NCI-H345 treated with DMSO at 0.1 percent for 48 hours (cell line): ENCODE measurements at regions not wholly inside any gene's neighbourhood (a gene's known extent, or its start where the extent isn't known, plus 50 kb on each side); places are given as distances from the start of the nearest gene placed in this dataset.

ENCODE experiments used
- DNase-seq: peaks from one replicate; lab custom pipeline; 2025; ENCODE audit not compliant: unreplicated experiment; lab: John Stamatoyannopoulos, UW

DNA sequence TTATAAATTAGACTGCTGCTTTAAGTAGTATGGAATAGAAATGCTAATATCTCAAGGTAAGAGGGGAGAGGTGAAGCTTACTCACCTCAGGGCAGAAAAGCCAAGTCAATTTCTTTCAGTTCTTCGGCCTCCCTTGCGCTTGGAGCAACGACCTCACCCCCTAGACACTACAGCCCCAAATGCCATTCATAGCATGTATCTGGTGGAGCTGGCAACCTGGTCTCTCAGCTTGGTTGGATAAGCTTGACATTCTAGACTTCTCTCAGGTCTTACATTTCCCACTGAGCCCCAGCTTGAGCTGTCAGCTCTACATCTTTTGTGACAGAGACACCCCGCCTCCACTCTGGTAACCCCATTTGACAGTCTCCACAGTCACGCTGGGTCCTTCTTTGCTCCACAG is 154.9 kb downstream of the ZNF608 start:
- no peak for DNase-seq

DNA sequence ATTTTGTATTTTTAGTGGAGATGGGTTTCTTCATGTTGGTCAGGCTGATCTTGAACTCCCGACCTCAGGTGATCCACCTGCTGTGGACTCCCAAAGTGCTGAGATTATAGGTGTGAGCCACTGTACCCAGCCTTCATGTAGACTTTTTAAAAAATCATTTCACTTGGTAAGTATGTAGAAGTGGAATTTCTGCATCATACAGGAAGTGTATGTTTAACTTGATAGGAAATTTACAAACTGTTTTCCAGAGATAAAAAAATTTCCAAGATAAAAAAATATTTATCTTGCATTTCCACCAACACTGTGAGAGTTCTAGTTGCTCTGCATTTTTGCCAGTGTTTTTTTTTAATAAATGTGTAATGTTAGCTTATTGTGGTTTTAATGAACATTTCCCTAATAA is 155.8 kb downstream of the ZNF608 start:
- DNase-seq: no peak

DNA sequence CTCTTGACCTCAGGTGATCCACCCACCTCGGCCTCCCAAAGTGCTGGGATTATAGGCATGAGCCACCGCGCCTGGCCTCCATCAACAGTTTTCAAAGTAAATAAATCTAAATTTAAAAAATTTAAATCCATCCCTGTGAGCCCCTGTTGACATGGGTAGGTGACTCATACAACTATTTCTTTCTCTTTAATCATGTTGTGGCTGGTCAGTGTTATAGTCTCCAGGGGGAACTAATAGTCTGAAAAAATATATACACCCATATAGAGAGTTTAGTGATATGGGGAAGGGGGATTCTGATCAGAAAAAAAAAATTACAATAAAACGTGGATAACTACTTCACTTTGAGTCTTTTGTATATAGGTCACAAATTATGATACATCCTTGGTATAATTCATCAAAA is 159.2 kb downstream of the ZNF608 start:
- DNase-seq: no peak

DNA sequence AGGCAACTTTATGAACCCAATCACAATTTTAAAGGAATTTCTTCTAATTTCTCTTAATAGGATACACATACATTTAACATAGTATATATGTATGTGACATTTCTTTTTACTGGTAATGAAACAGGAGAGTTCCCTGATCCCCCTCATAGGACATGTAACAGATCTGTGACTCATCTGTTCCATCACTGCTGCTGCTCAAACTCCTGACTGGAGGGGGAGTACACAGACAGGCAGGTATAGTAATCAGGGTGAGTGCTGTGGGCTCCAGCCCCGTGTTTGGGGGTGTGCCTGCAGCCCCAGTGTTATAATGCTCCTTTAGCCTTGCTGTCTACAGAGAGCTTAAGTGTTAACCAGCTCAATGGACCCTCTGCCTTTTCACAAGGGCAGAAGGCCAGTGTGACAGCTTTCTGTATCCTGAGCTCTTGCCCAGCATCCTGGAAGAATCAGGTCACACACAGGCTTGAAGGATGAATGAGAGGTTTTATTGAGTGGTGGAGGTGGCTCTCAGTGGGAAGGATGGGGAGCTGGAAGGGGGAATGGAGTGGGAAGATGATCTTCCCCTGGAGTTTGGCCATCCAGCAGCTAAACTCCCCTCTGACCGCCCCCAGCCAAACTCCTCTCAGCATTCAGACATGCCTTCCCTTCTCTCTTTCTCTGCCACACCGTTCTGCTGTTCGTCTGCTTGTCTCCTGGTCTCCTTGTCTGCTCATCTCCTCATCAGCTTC is 161.3 kb downstream of the ZNF608 start:
- no peak for DNase-seq

DNA sequence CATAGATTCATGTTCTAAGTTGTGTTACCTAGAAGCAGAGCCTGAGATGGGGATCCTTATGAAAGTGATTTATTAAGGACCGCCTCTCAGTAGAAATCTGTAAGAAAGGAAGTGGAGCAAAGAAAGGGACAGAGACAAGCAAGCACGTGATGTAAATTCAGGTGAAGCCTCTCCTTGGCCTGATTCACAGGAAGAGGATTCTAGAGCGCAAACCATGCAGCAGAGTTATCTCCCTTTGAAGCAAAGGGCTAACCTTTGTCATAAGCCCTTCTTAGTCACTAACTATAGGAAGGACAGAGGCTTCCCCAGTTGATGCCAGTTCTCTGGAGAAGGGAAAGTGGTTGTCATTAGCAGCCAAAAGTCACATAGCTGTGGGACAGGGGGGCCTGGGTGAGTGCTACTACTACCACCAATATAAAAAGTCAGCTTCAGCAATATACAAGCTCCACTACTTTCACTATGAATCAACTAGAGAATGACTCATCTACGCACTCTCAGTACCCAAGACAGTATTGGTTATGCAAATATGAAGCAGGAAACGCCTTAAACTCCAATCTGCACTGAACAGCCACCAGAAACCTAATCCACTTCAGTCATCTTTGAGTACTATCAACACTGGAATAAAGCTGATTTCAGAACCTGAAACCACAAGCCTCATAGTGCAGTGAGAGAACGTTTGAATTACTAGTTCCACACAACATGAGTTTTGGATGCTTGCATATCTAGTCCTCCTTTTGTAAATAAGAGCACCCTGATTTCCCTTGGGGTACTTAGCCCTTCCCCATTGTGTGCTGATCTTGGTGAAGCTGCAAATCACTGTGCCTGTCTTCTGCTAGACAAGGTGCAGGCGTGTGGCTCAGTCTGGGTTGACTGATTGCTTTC is 162.7 kb downstream of the ZNF608 start:
- DNase-seq: no peak

DNA sequence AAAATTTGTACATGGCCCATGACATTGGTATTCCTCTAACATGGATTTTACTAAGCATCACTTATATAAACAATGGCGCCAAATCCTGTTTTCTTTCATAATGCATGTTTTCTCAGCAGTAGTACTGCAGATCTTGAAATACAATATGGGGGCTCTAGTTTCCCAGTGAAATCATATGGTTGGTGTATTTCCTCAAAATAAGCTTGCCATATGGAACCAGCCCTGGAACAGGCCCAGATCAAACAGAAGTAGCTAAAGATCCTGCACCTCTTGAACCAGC is 163.9 kb downstream of the ZNF608 start:
- no peak for DNase-seq

DNA sequence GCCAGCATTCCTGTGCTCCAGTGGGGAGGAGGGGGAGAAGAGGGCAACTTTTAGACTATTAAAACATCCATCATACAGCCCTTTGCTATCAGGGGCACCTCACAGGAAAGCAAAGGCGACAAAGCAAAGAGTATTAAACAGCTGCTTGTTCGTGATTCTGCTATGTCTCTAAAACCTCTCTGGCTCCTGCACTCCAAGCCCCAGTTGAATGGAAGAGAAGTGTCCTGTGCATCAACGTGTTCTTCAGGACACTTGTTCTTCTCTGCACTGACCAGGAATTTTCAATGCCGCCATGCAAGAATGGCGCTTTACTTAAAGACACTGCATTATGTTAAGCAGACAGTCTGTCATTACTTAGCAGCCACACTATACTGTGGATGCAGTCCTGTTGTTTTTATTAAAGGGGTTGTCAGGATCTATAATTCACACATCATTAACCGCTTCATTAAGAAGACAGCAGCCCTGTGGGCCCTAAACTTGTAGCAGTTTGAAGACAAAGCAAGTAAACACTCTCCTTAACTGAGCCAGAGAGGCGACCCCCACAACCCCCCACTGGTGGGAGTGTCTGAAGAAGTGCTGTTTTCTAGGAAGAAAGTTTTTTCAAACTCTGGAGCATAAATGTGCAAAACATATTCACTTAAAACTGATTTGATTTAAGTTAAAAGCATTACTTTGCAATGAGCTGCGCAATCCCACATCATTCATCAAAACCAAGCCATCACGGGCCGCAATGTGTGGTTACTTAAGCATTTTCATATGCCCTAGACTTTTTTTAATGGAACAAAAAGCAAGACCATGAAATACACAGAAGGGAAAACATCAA is 164.5 kb downstream of the ZNF608 start:
- DNase-seq: no peak

DNA sequence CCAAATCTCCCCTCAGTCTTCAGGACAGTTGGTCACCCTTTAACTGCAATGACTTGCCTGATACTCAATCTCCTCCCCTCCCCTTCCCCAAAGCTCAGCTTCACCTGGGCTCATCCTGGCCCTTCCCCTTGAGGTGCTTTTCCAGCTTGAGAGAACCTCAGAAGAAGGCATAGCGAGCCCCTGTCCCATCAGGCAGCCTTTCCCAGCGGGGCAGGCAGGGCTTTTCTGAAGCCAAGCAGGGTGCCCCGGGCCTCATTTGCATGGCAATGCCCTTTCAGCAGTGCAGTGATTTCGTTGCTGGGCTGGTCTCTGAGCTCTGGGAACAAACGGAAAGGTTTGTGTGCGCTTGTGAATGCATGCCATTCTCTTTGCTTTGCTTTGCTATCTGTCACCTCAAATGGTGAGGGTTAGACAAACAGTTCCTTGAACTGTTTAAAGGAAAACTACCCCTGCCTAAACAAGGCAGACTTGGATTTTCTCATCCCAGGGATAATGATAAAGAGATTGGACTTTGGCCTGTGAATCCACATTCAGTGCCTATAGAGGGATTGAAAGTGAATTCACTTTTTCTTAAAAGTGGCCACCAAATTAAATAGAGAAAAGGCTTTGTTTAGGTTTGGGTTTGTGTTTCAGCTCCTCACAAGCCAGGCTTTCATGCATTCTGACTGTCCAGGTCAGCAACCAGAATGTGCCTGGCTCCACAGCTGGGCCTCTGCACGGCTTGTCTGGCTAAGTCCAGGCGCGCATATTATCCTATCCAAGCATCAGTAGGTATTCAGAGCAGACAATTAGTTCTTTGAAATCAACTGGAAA is 165.3 kb downstream of the ZNF608 start:
- no peak for DNase-seq

DNA sequence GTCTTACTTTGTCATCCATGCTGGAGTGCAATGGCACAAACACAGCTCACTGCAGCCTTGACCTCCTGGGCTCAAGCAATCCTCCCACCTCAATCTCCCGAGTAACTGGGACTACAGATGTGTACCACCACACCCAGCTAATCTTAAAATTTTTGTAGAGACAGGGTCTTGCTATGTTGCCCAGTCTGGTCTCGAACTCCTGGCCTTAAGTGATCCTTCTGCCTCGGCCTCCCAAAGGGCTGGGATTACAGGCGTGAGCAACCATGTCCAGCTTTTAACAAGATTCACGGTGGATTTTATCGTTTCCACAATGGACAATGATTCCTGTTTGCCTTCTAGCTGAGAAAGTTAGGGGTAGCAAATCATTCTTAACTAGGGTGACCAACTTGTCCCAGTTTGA is 165.9 kb downstream of the ZNF608 start:
- DNase-seq: no peak

DNA sequence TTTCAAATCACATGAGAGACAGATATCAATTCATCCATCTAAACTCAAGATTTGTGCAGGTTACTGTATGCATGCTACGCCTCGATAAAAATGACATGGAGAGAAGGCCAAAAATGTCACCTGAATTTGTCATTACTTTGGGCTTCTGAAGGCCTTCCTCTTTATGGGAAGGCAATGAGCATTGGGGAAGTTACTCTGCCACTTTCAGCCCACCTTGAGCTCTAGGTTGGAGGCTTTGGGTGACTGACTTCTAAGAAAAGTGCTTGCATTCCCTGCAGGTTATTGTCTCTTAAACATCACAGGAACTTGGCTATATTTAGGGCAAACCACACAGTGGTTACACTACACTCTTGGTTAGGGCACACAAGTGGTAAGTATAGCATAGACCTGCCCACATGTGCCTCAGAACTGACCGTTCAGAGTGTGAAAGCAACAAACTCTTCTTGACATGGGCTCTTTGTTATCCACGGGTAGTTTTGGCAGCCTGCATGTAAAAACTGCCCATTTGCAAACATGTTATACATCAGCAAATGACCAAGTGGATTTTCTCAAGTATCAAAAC is 169.5 kb downstream of the ZNF608 start:
- DNase-seq: no peak

DNA sequence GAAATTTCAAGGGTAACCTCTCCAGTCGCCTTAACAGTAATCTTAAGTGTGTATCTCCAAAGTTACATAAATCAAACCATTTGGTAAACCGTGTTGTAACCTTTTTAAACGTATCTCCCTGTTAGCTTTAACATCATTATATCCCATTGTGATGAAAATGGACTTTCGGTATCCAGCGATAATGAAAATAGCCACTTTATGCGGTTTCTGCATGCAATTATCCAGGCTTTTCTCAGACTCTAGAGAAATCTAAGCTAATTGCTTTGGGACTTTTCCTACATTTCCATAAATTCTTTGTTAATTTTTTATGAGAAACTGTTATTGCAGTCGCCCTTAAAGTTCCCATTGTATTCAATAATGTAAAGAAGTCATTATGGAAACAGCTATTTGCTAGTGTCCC is 170.7 kb downstream of the ZNF608 start:
- no peak for DNase-seq

DNA sequence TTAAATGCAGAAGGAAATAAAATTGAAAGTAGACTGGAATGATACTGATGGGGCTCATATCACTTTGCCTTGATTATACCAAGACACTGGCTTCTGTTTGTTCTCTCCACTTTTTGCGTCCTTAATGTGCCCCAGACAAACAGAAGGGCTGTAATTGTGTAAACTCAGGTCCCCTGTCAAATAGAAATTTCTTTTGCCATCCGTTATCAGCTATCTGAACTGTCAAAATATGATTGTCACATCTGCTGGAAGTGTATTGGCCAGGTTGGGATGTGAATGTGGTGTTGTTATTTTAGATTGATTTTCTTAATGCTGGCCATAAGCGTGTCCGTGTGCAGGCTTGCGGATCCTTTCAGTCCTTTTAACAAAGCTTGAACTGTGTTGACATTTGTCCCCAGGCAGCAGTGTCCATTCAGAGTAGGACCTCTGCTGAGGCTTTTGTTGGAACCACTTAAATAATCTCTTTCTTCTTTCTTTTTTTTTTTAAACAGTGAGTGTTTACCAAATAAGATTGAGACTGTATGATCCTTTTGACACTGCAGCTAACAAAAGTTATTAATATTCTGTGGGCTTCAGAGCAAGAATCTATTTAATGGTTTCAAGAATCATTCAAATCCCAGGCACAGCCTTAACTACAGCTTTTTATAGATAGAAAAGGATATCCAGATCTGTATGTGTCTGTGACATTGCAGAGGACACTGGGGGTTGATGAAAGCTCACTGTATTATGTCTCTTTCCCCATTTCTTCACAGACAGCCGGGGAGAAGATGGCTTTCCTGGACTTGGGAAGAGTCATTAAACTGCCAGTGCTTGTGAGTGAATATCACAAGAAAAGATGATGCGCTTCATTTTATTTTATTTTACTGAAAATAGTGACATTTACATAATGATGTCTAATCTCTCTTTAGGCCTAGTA is 171.7 kb downstream of the ZNF608 start:
- DNase-seq: no peak

DNA sequence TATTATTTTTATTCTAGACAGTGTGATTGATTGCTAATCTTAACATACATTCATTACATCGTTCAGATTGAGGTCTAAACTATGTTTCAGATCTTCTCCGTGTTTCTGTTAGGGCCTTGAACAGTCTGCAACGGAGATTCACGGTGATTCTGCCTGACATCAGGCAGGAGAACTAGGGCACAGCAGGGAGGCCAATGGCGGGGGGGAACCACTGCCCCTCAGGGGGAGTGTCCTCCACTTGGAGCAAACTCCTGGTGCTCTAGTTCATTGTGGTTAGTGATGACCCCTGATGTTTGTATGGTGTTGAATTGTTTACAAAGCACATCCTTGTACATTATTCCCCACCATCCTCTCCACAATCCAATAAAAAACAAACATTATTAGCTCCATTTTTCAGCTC is 173.5 kb downstream of the ZNF608 start:
- peak; percentile 48 for DNase-seq

DNA sequence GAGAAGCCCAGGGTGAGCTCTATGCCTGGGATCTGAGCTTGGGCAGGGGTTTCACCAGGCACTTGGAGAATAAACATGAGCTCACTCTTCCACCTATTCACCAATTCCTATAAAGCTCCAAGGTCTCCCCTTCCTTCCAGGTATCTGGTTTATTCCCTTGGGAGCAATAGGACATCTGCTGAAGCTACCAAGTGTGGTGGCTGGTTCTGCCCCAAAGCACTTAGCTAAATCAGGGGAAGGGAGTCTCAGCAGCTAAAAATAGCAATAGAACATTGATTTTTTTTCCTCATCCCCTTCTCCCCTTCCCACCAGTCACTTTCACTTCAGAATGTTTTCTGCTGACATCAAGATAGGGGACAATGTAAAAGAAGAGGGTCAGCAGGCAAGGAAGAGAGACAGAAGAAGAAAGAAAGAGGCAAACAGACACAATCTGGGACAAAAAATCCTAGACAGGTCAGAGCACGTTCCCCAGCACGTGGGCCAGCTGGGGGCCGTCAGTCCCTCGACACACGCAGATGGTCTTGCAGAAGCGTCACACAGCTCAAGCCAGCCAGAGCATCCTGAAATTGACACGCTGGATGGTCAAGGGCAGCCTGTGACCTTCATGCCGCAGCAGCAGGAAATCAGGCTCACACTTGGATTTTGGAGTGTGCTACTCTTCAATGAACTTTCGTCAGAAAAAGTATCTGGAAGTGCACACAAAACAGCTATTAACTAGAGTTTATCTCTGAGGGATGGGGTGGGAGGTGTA is 176.0 kb downstream of the ZNF608 start:
- DNase-seq: no peak

DNA sequence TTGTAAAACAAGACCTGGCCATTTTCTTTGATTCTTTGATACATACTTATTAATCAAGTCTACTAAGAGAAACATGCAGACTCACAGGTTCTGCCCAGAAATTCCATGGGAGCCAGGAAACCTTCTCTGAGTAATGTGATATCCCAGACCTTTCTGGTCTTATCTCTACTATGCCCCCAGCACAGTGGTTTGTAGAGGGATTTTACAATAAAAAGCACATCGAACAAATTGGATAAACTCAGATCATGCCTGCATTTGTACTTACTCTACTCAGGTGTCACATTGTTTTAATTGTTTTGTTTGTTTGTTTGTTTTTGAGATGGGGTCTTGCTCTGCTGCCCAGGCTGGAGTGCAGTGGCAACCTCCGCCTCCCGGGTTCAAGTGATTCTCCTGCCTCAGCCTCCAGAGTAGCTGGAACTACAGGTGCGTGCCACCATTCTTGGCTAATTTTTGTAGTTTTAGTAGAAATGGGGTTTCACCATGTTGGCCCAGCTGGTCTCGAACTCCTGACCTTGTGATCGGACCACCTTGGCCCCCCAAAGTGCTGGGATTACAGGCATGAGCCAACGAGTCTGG is 179.5 kb downstream of the ZNF608 start:
- no peak for DNase-seq

DNA sequence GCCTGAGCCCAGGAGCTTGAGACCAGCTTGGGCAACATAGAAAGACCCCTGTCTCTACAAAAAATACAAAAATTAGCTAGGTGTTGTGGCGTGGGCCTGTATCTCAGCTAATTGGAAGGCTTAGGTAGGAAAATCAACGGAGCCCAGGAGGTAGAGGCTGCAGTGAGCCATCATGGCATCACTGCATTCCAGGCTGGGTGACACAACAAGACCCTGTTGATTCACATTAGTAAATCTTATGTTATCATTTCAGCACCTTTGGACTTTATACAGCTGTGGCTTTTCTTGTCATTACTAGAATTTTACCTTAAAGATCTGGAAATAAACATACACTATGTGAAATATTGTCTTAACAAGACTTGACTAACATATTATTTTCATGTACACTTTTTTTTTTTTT is 185.0 kb downstream of the ZNF608 start:
- no peak for DNase-seq

DNA sequence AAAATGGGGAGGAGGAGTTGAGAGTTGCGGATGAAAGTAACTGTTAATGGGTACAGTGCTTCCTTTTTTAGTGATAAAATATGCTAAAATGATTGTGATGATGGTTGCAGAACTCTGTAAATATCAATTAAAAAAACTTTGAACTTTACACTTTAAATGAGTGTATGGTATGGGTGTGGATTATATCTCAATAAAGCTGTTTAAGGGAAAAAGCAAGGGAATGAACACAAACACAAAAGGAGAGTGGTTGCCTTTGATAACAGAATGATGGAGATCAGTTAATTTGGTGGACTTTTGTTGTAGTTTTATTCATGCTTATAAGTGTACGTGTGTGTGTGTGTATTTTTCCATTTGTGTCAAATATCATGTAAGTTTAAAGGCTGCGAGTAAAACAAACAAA is 186.1 kb downstream of the ZNF608 start:
- DNase-seq: no peak

DNA sequence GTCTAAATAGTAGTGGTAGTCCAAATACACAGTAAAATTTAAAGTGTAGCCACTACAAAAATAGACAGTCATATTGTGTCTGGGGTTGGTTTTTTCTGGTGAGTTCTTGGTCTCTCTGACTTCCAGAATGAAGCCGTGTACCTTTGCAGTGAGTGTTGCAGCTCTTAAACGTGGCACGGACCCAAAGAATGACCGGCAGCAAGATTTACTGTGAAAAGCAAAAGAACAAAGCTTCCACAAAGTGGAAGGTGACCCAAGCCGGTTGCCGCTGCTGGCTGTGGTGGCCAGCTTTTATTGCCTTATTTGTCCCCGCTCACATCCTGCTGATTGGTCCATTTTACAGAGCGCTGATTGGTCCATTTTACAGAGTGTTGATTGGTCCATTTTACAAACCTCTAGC is 188.7 kb downstream of the ZNF608 start:
- no peak for DNase-seq
